ENCODE measurements at regions not wholly inside any gene's neighbourhood (a gene's known extent, or its start where the extent isn't known, plus 50 kb on each side); places are given as distances from the start of the nearest gene placed in this dataset.

DNA sequence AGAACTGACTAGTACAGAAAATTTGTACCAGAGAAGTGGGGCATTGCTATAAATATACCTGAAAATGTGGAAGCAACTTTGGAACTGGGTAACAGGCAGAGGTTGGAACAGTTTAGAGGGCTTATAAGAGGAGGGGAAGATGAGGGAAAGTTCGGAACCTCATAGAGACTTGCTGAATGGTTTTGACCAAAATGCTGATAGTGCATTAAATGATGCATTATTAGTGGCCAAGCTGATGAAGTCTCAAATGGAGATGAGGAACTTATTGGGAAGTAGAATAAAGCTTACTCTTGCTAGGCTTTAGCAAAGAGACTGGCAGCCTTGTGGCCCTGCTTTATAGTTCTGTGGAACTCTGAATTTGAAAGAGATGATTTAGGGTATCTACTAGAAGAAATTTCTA lies 189.8 kb downstream of the FGF10 start:
- no peak overlapping the region for H3K27ac ChIP-seq
- no peak for TF ChIP-seq CTCF (conservative IDR thresholded peaks at IDR 0.05)

GRCh38 chr5:44189255-44189654 lies 200.0 kb downstream of the FGF10 start:
- no peak overlapping the region for H3K27ac ChIP-seq
- no peak for TF ChIP-seq CTCF (conservative IDR thresholded peaks at IDR 0.05)

GRCh38 chr5:44187973-44188372 lies 201.2 kb downstream of the FGF10 start:
- TF ChIP-seq CTCF (conservative IDR thresholded peaks at IDR 0.05) = no peak
- no peak overlapping the region for H3K27ac ChIP-seq

GRCh38 chr5:44183753-44184152 lies 205.5 kb downstream of the FGF10 start:
- H3K27ac ChIP-seq = no peak overlapping the region
- TF ChIP-seq CTCF (conservative IDR thresholded peaks at IDR 0.05) = no peak

GRCh38 chr5:44183312-44183711 lies 205.9 kb downstream of the FGF10 start:
- H3K27ac ChIP-seq = no peak overlapping the region
- TF ChIP-seq CTCF (conservative IDR thresholded peaks at IDR 0.05) = no peak

GRCh38 chr5:44178414-44178813 lies 210.8 kb downstream of the FGF10 start:
- H3K27ac ChIP-seq = no peak overlapping the region
- no peak for TF ChIP-seq CTCF (conservative IDR thresholded peaks at IDR 0.05)

DNA sequence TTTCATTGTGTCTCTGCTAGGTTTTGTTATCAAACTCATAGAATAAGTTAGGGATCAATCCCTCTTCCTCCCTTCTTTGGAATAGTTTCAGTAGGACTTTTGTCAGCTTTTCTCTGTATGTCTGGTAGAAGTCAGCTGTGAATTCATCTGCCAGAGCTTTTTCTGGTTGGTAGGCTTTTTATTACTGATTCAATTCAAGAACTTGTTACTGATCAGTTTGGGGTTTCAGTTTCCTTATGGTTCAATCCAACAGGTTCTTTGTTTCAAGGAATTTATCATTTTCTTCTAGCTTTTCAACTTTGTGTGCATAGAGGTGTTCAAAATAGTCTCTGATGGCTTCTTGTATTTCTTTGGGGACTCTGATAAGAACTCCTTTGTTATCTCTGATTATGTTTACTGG lies 221.7 kb downstream of the FGF10 start:
- TF ChIP-seq CTCF (conservative IDR thresholded peaks at IDR 0.05) = no peak
- no peak overlapping the region for H3K27ac ChIP-seq

- TF ChIP-seq CTCF (conservative IDR thresholded peaks at IDR 0.05) = no peak
- H3K27ac ChIP-seq = no peak overlapping the region
These were observed 228.9 kb downstream of the FGF10 start for GRCh38 chr5:44160369-44160768.

All from VCaP (cell line).